Colon (tissue), 2 donors: ENCODE measurements at regions not wholly inside any gene's neighbourhood (a gene's known extent, or its start where the extent isn't known, plus 50 kb on each side); places are given as distances from the start of the nearest gene placed in this dataset.

Experiments used
- FAIRE-seq: peaks from 2 replicates; lab custom pipeline; 2012; peaks lifted over from hg19 to GRCh38; lab: Jason Lieb, UNC
- donor health status: control.
- donor health status: control.

DNA sequence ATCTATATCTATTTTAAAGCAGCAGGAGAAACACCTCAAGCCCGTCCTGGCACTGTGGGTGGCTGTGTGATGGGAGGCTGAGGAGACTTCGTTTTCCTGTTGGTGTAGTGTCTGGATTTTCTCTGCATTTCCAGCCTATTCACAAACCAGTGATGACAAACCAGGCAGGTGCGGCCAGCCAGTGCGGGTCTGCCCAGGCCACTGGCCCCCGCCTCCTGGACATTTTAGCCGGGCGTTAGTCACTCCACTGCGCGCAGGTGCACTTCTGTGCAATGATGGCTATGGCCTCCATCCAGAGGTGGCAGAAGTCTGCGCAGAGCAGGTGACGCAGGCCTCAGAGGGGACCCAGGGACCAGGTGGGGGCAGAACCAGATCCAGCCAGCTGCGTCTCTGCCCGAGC is 64.9 kb upstream of the PITRM1 start:
- no peak for FAIRE-seq

DNA sequence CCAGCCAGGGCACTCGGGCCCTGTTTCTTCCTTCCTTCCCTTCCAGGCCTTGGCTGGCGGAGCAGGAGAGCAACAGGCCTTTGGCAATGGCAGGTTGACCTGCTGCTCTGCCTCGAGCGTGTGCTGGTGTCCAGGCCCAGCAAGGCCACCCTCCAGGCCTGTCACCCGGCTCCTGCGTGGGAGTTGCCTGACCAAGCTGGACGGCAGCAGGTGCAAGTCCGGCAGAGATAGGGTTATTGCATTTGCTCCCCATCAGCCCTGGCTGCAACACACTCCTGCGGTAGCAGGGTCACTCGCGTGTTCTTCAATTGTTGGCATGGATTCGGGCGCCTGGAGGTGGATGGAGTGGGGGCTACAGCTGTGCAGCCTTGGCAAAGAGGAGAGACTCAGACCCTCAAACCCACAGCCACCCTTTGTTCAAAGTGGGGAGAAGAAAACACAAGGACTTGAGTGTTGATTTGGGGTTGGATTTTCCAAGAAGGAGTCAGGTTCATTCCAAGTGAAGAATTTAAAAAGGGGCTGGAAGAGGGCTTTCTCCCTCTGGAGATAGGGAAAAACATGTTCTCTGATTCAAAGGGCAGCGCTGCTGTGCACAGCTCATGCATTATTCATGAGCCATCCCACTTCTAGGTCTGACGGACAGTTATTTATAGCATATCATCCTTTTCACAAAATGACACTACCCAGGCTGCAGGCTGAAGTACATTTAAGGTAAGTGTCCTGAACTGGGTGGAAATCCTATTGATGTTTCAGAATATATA is 64.2 kb upstream of the PITRM1 start:
- no peak for FAIRE-seq

DNA sequence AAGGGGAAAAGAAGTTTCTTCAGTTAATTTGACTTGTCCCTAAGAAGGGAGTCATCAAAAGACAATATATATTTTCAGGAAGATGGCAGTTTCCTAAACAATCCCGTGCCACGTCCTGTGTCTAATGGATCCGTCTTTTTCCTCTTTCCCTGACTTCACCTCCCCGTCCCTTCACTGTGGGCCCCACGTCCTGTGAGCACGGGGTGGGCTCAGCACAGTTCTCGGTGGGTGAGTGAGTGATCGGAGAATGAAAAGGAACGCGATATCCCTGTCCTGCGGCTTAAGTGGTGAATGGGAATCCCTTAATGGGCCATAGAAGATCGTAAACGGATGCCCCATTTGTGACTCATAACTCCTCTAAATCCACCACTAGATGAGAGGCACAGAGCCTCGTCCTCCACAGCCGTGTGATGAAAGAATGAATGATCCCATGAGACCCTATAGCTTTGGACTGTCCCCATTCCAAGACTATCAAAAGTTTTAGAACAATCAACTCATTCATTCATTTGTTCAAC is 63.5 kb upstream of the PITRM1 start:
- FAIRE-seq: no peak

DNA sequence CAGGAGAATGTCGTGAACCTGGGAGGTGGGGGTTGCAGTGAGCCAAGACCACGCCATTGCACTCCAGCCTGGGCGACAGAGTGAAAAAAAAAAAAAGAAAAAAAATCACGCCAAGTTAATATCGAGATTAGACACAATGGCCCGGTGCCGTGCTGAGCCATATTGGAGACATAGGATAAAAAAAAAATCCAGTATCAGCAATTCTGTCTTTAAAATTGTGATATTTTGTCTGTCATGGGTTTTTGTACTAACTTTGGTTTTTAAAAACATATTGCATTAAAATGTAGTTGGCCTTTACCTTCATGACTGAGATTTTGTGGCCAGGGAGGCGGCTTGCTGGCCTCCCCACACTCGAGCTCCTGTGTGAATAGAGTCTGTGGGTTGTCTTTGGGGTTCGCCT is 62.8 kb upstream of the PITRM1 start:
- no peak for FAIRE-seq

DNA sequence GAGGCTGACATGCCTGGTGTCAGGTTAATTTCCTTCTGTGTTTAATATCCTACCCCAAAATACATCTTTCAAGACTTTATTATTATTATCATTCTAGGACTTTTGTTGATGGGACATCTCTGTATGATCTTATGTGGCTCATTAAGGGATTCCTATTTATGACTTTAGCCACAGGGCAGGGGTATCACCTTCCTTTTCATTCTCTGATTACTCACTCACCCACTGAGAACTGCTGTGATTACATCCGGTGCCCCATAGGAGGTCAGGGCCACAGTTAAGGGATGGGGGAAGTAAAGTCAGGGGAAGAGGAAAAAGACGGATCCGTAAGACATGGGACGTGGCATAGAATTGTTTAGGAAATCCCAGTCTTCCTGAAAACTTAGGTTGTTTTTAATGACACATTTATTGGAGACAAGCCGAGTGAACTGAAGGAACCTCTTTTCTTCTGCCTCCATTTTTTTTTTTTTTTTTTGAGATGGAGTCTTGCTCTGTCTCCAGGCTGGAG is 61.0 kb upstream of the PITRM1 start:
- FAIRE-seq: no peak

DNA sequence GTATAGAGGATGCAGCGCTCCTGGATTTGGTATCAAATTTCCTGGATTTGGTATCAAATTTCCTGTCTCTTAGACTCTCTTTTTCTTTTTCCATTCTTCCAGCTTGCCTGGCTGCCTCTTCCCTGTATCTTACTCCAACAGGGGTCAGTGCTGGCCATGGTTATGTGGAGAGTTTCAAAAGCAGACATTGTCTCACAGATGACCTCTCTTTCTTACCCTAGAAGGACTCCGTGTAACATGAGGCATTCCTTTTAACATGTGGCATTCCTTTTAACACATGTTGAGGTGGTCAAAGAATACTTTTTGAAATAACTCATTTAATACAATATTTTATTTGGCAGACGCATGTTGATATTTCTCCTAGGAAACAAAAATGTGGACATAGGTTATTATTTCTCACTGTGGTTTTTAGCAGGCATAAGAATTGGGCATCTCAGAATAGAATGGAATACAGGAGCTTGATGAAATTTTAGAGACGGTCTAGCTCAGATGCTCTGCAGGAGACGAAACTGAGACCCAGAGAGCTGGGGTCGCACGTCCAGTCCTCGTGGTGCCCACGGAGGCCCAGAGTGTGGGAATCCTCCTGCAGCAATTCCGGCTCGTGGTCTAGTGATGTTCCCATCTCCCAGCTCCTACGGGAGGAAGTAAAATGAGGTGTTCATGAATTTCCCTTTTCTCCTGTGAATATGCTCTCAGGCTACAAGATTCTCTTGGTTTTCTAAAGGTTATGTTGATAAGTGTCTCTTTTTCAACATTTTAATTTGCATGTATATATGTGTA is 59.6 kb upstream of the PITRM1 start:
- FAIRE-seq: no peak

DNA sequence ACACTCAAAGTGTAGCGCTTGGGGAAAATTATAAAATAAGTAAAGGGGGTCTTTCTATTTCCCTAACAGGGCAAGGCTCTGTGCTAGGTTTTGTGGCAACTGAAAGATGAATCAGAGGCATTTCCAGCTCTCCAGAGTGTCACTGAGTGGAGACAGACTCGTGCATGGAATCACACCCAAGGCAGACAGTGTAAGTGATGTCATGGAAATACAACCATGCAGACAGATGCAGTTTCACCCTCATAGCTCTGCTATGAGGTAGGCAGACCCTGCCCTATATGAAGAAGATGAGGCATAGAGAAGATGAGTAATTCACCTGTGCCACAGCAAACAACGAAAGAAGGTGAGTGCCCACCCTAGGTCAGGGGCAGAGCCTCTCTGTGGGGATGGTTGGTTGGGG is 57.2 kb upstream of the PITRM1 start:
- no peak for FAIRE-seq

DNA sequence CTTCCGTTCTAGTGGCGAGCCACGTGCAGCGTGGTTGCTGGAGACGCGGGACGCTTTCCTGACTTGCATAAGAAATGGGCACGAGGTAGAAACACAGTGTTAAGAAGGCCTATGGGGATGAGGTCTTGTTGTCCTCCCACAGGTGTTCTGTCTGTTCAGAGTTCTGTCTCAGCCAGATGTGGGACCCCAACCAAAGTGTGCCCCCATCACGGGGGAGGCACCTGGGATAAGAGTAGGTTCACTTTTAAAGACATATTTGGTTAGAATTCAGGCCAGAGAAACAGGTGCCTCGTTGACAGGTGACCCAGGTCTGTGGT is 56.0 kb upstream of the PITRM1 start:
- FAIRE-seq: no peak

DNA sequence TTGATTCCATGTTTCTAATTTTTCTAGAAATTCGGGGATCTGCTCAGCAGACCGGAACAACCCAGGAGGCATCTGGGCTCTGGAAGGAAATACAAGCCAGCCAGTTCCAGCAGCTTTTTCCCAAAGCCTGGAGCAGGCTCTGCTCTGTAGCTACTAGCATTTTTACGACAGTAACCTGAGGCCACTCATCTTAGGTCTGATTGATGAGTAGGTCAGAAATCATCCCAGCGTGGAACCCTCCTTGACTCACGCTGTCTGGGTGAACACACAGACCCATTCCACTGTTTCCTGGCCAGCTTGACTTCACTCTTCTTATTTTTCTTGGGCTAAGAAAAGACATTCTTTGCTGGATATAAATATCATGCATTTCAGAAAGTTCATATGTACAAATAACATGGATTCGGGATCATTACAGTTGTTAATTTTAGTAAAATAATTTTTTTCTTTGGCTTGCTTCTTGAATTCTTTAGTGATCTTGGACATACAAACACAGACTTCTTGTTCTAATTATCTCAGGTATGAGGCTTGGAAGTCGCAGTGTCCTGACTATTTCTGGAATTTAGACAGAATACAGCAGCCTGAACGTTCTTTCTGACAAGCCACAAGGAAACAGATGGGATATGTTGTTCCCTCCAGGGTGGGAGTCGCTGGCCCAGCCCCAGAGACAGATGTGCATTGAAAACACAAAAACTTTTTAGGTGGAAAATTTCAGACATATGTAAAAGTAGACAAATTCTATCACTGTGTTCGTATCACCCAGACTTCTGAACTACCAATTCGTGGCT is 54.6 kb upstream of the PITRM1 start:
- FAIRE-seq: no peak

DNA sequence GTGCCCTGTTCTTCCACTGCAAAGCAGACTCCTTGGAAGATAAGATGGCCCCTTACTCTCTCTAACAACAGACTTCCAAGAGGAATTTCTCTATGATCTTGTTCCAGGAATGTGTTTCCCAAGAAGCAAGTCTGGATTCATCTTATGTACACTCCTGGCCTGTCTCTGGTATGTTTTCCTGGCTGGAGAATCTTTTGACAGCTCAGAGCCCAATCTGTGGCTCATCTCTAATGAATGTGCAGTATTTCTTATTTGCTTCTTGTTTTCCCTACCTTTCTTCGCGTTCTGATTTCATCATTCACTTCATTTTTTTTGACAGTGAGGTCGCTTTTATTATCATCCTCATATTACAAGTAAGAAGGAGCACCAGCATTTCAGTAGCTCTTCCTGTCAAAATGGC is 53.0 kb upstream of the PITRM1 start:
- FAIRE-seq: no peak

DNA sequence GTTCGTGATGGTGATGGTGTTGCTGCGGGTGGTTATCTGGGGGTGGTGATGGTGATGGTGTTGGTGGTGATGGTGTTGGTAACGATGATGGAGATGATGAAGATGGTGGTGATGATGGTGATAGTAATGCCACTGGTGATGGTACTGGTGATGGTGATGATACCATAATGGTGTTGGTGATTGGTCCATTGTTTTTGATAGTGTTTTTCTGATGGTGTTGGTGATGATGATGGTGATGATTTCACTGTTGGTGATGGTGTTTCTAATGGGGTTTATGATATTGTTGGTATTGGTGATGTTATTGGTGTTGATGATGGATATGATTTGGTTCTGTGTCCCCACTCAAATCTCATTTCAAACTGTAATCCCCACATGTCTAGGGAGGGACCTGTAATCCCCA is 51.7 kb upstream of the PITRM1 start:
- FAIRE-seq: no peak

DNA sequence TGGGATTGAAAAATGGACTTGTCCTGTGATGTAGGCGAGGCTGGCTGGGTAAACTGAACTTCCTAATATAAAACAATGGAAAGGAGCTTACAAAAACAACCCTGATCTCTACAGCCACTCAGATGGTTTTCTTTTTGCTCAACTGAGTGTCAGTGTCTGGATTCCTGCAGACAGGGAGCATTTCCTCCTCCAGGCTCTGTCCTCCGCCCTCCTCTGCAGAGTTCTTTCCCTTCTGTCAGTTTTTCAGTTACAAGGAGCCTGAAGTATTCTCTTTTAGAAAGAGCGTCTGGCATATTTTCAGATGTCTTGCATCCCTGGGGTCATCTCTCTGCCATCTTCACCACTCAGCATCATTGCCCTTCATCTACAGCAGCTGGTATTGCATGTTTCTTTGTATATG is 50.0 kb upstream of the PITRM1 start:
- no peak for FAIRE-seq
